Fibroblast of lung (primary cell): ENCODE measurements at regions not wholly inside any gene's neighbourhood (a gene's known extent, or its start where the extent isn't known, plus 50 kb on each side); places are given as distances from the start of the nearest gene placed in this dataset.

Source experiments
- DNase-seq, 2 donors: peaks; one replicate each; pipeline versions ENCODE4 v3.0.0 to v3.0.0-alpha.2; 2010; ENCODE audit warnings: low read depth in 2 of 2
- H2AFZ ChIP-seq: 2 replicates; pipeline ENCODE4 v1.5.1; 2012; ENCODE audit warnings: low read length, control low read depth, inconsistent platforms
- H3K27ac ChIP-seq: 2 replicates; pipeline ENCODE4 v1.5.1; 2011; ENCODE audit warnings: low read length, control low read depth; ENCODE audit not compliant: insufficient read depth
- H3K27me3 ChIP-seq: 2 replicates; pipeline ENCODE4 v1.5.1; 2011; ENCODE audit warnings: mild to moderate bottlenecking, low read length; ENCODE audit not compliant: control insufficient read depth, insufficient read depth
- H3K36me3 ChIP-seq: 2 replicates; pipeline ENCODE4 v1.5.1; 2011; ENCODE audit warnings: low read length; ENCODE audit not compliant: control insufficient read depth, insufficient read depth
- H3K4me1 ChIP-seq: 2 replicates; pipeline ENCODE4 v1.5.1; 2011; ENCODE audit warnings: low read length; ENCODE audit not compliant: control insufficient read depth, insufficient read depth; ENCODE audit errors: extremely low read depth
- H3K4me2 ChIP-seq: 2 replicates; pipeline ENCODE4 v1.5.1; 2011; ENCODE audit warnings: low read length, control low read depth; ENCODE audit not compliant: insufficient read depth; ENCODE audit errors: extremely low read depth
- H3K4me3 ChIP-seq, 4 experiments: fragments of 200-600 bp in 1 of 4; sonication (generic) in 1 of 4; replicated peaks in 1 of 4; 2 replicates each; pipeline ENCODE4 v1.5.1; 2011 to 2016; ENCODE audit warnings: low read length in 4 of 4, low read depth in 3 of 4, mild to moderate bottlenecking in 3 of 4, control low read depth in 2 of 4, inconsistent platforms in 1 of 4, mixed read lengths in 1 of 4; ENCODE audit not compliant: insufficient read depth in 1 of 4; ENCODE audit errors: control extremely low read depth in 1 of 4
- H3K79me2 ChIP-seq: 2 replicates; pipeline ENCODE4 v1.5.1; 2012; ENCODE audit warnings: mild to moderate bottlenecking, low read length, inconsistent platforms; ENCODE audit not compliant: control insufficient read depth, insufficient read depth
- H3K9ac ChIP-seq: 2 replicates; pipeline ENCODE4 v1.5.1; 2011; ENCODE audit warnings: mild to moderate bottlenecking, low read length, control low read depth; ENCODE audit not compliant: insufficient read depth
- H3K9me3 ChIP-seq: 2 replicates; pipeline ENCODE4 v1.5.1; 2012; ENCODE audit warnings: low read depth, low read length; ENCODE audit not compliant: control insufficient read depth, insufficient read depth
- H4K20me1 ChIP-seq: 2 replicates; pipeline ENCODE4 v1.5.1; 2011; ENCODE audit warnings: low read length; ENCODE audit not compliant: control insufficient read depth, insufficient read depth; ENCODE audit errors: extremely low read depth
- EZH2 ChIP-seq: IDR thresholded peaks from 2 replicates; pipeline ENCODE4 v1.5.1; 2012; ENCODE audit warnings: low read length, control low read depth, mild to moderate bottlenecking; ENCODE audit errors: missing control alignments
- TF ChIP-seq, protein P1 (sequence below), 2 donors: IDR thresholded peaks in 1 of 2; conservative IDR thresholded peaks in 1 of 2; 1 replicate in 1 of 2; 2 replicates in 1 of 2; pipeline ENCODE4 v1.5.1; 2011 to 2012; ENCODE audit warnings: low read length in 2 of 2, control low read depth in 1 of 2, inconsistent platforms in 1 of 2, low read depth in 1 of 2, mild to moderate bottlenecking in 1 of 2

DNA sequence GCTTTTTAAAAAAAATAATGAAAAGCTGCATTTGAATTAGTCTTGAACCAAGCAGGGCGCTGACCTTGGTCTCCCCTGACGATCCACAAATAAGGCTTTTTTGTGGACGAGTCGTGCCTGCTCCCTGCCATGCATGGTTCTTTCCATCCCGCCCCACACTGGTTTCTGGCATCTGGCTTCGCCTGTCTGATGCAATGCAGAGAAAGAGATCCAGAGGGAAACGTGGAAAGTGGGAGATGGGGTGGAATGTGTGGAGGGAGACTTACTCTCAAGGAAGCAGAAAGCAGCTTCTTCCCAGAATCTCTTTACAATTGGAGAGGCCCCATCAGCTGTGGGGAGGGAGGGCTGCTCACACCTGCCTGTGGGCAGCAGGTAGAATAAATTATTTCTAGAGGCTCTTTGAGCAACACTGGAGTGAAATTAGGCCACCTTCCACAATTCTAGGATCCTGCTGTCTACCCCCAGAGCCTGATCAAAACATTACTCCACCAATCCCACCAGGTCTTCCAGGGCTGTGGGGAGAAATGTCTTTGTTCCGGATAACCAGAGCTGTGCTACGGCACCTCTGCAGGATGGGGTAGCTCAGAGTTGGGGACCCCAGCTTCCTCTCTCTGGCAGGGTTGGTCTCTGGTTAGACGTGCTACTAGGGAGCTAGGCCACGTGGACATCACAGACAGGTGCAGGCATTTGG lies 183.5 kb downstream of the UQCRFS1 start:
- DNase-seq, result no peak
- Histone ChIP-seq H3K9me3 (no peaks in the 10 kb centered on the region), H3K36me3 (no peaks in the 10 kb centered on the region), H3K27ac (no peak overlapping the region), H4K20me1 (no peaks in the 10 kb centered on the region), H2AFZ (no peak overlapping the region), H3K4me2 (no peak overlapping the region), H3K4me1 (no peaks in the 10 kb centered on the region), H3K79me2 (no peaks in the 10 kb centered on the region), H3K9ac (no peak overlapping the region), H3K27me3 (no peaks in the 10 kb centered on the region), H3K4me3 (no peak overlapping the region)
- TF ChIP-seq, protein P1, sequence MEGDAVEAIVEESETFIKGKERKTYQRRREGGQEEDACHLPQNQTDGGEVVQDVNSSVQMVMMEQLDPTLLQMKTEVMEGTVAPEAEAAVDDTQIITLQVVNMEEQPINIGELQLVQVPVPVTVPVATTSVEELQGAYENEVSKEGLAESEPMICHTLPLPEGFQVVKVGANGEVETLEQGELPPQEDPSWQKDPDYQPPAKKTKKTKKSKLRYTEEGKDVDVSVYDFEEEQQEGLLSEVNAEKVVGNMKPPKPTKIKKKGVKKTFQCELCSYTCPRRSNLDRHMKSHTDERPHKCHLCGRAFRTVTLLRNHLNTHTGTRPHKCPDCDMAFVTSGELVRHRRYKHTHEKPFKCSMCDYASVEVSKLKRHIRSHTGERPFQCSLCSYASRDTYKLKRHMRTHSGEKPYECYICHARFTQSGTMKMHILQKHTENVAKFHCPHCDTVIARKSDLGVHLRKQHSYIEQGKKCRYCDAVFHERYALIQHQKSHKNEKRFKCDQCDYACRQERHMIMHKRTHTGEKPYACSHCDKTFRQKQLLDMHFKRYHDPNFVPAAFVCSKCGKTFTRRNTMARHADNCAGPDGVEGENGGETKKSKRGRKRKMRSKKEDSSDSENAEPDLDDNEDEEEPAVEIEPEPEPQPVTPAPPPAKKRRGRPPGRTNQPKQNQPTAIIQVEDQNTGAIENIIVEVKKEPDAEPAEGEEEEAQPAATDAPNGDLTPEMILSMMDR (conservative IDR thresholded peaks at IDR 0.05 in 1 of 2, IDR thresholded peaks at IDR 0.05 in 1 of 2; ENCODE audit: low read depth in 1 of 2, low read length in 2 of 2), result no peak
- TF ChIP-seq EZH2, result no peak

DNA sequence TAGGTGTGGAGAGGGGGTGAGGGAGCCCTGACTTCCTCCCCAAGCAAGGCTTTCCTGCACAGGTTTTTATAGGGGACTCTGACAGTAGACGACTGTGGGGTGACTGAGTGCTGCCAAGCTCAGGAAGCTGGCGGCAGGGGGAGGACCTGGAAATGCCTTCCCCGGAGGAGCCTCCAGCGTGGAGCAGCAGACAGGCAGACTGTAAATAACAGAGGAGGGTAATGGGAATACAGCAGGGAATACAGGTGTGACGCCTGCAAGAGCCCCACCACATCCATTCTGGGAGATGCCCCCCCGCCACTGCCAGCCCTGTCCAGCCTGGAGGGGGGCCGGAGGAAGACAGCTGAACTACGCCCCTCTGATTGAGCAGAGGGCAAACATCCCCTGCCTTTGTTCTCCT lies 190.4 kb downstream of the UQCRFS1 start:
- no peak overlapping the region for H3K4me2 ChIP-seq
- no peak overlapping the region for H3K27ac ChIP-seq
- no peaks in the 10 kb centered on the region for H4K20me1 ChIP-seq
- no peak overlapping the region for H3K9ac ChIP-seq
- TF ChIP-seq, protein P1 (conservative IDR thresholded peaks at IDR 0.05 in 1 of 2, IDR thresholded peaks at IDR 0.05 in 1 of 2; ENCODE audit: low read depth in 1 of 2, low read length in 2 of 2), result no peak
- TF ChIP-seq EZH2, result no peak
- no peak overlapping the region for H2AFZ ChIP-seq
- H3K36me3 ChIP-seq, result no peaks in the 10 kb centered on the region
- no peaks in the 10 kb centered on the region for H3K9me3 ChIP-seq
- H3K79me2 ChIP-seq, result no peaks in the 10 kb centered on the region
- H3K27me3 ChIP-seq, result no peaks in the 10 kb centered on the region
- no peak for DNase-seq
- H3K4me1 ChIP-seq, result no peaks in the 10 kb centered on the region
- no peak overlapping the region for H3K4me3 ChIP-seq

DNA sequence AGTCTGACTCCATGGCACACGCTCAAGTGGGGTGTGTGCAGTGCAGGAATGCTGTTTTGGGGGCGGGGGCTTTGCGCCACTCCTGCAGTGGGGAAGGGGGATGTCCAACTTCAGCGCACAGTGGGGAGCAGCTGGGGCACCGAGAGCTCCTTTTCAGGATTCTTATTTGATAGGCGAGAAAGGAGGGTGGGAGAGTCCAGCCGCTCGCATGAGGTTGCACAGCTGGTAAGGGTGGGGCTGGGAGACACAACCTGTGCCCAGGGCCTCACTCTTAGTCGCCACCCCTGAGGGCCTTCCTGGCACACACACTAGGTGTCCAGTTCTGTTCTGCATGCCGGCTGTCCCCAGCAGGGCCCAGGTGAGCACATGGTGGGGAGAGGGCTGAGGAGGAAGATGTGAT lies 190.8 kb downstream of the UQCRFS1 start:
- H3K9ac ChIP-seq, result no peak overlapping the region
- no peaks in the 10 kb centered on the region for H3K9me3 ChIP-seq

More for the DNA sequence above, 190.8 kb downstream of the UQCRFS1 start:
- Histone ChIP-seq H3K4me3 (no peak overlapping the region), H3K27me3 (peaks cover under 1% of the 10 kb centered on the region), H3K36me3 (no peaks in the 10 kb centered on the region), H2AFZ (no peak overlapping the region), H3K79me2 (no peaks in the 10 kb centered on the region), H3K4me1 (no peaks in the 10 kb centered on the region), H3K27ac (no peak overlapping the region), H4K20me1 (no peaks in the 10 kb centered on the region), H3K4me2 (no peak overlapping the region)
- DNase-seq, result no peak
- TF ChIP-seq EZH2, result no peak
- TF ChIP-seq, protein P1 (conservative IDR thresholded peaks at IDR 0.05 in 1 of 2, IDR thresholded peaks at IDR 0.05 in 1 of 2; ENCODE audit: low read depth in 1 of 2, low read length in 2 of 2), result no peak
